ENCODE measurements at regions not wholly inside any gene's neighbourhood (a gene's known extent, or its start where the extent isn't known, plus 50 kb on each side); places are given as distances from the start of the nearest gene placed in this dataset.

GRCh38 chr15:62291262-62291661 lies 126.2 kb upstream of the C2CD4B start:
- no peaks in the 10 kb centered on the region for H3K27me3 ChIP-seq (ENCODE audit: control insufficient read depth, extremely low read depth, insufficient read depth, low read length)
- H3K4me3 ChIP-seq (ENCODE audit: control insufficient read depth in 2 of 3, extremely low read depth in 1 of 3, insufficient read depth in 2 of 3, low read depth in 1 of 3, low read length in 3 of 3) = no peak overlapping the region
- H2AFZ ChIP-seq (ENCODE audit: control insufficient read depth, low read length) = no peak overlapping the region
- dilution Hi-C loops (cut with MboI; ENCODE audit: extremely low pct_ligation_motif_present, low sequenced_read_pairs) = no loop called here
- TF ChIP-seq CTCF (optimal IDR thresholded peaks at IDR 0.05 in 1 of 3, IDR thresholded peaks at IDR 0.05 in 1 of 3, conservative IDR thresholded peaks at IDR 0.05 in 1 of 3; ENCODE audit: extremely low read depth in 1 of 3, insufficient read depth in 2 of 3, low read length in 3 of 3) = no peak
- no peak for TF ChIP-seq EZH2 (IDR thresholded peaks at IDR 0.05; ENCODE audit: low read length)
- H3K27ac ChIP-seq (ENCODE audit: control insufficient read depth, insufficient read depth, low read length) = no peak overlapping the region
- DNase-seq (ENCODE audit: low read depth, low spot score) (no peak), FAIRE-seq (no peak)
- no peaks in the 10 kb centered on the region for H3K9me1 ChIP-seq (ENCODE audit: control insufficient read depth, extremely low read depth, insufficient read depth, low read length)
- H4K20me1 ChIP-seq (ENCODE audit: control insufficient read depth, extremely low read depth, insufficient read depth, low read length) = no peaks in the 10 kb centered on the region
- H3K36me3 ChIP-seq (ENCODE audit: control insufficient read depth in 2 of 2, extremely low read depth in 1 of 2, insufficient read depth in 2 of 2, low read length in 2 of 2) = no peaks in the 10 kb centered on the region
- no peaks in the 10 kb centered on the region for H3K79me2 ChIP-seq (ENCODE audit: control insufficient read depth, insufficient read depth, low read length)
- no peaks in the 10 kb centered on the region for H3K9me3 ChIP-seq (ENCODE audit: control insufficient read depth, low read depth, low read length)
- no peak overlapping the region for H3K4me2 ChIP-seq (ENCODE audit: control insufficient read depth, extremely low read depth, insufficient read depth, low read depth, low read length)
- no peak overlapping the region for H3K9ac ChIP-seq (ENCODE audit: control insufficient read depth, extremely low read depth, insufficient read depth, low read length)
- H3K4me1 ChIP-seq (ENCODE audit: control insufficient read depth, extremely low read depth, insufficient read depth, low read length) = no peaks in the 10 kb centered on the region

GRCh38 chr15:62296756-62297507 lies 131.8 kb upstream of the C2CD4B start:
- Histone ChIP-seq H3K36me3 (ENCODE audit: control insufficient read depth in 2 of 2, extremely low read depth in 1 of 2, insufficient read depth in 2 of 2, low read length in 2 of 2) (no peaks in the 10 kb centered on the region), H3K4me3 (ENCODE audit: control insufficient read depth in 2 of 3, extremely low read depth in 1 of 3, insufficient read depth in 2 of 3, low read depth in 1 of 3, low read length in 3 of 3) (no peak overlapping the region), H2AFZ (ENCODE audit: control insufficient read depth, low read length) (no peak overlapping the region), H3K9ac (ENCODE audit: control insufficient read depth, extremely low read depth, insufficient read depth, low read length) (no peak overlapping the region), H4K20me1 (ENCODE audit: control insufficient read depth, extremely low read depth, insufficient read depth, low read length) (no peaks in the 10 kb centered on the region), H3K27ac (ENCODE audit: control insufficient read depth, insufficient read depth, low read length) (no peak overlapping the region), H3K4me2 (ENCODE audit: control insufficient read depth, extremely low read depth, insufficient read depth, low read depth, low read length) (no peak overlapping the region), H3K4me1 (ENCODE audit: control insufficient read depth, extremely low read depth, insufficient read depth, low read length) (no peaks in the 10 kb centered on the region), H3K27me3 (ENCODE audit: control insufficient read depth, extremely low read depth, insufficient read depth, low read length) (peaks cover 2% of the 10 kb centered on the region), H3K9me1 (ENCODE audit: control insufficient read depth, extremely low read depth, insufficient read depth, low read length) (no peaks in the 10 kb centered on the region), H3K79me2 (ENCODE audit: control insufficient read depth, insufficient read depth, low read length) (no peaks in the 10 kb centered on the region), H3K9me3 (ENCODE audit: control insufficient read depth, low read depth, low read length) (no peaks in the 10 kb centered on the region)
- TF ChIP-seq EZH2 (IDR thresholded peaks at IDR 0.05; ENCODE audit: low read length) = no peak
- TF ChIP-seq CTCF (optimal IDR thresholded peaks at IDR 0.05 in 1 of 3, IDR thresholded peaks at IDR 0.05 in 1 of 3, conservative IDR thresholded peaks at IDR 0.05 in 1 of 3; ENCODE audit: extremely low read depth in 1 of 3, insufficient read depth in 2 of 3, low read length in 3 of 3) = no peak
- dilution Hi-C loops (cut with MboI; ENCODE audit: extremely low pct_ligation_motif_present, low sequenced_read_pairs) = no loop called here
- no peak for FAIRE-seq
- no peak for DNase-seq (ENCODE audit: low read depth, low spot score)

Measured in keratinocyte (primary cell).